ENCODE measurements at regions not wholly inside any gene's neighbourhood (a gene's known extent, or its start where the extent isn't known, plus 50 kb on each side); places are given as distances from the start of the nearest gene placed in this dataset.
"Not testable (repeated sequence)": the region's sequence is repeated elsewhere in the genome, so short reads cannot be mapped to it uniquely, and the experiment has no call there.

GRCh38 chr7:101679653-101680173 lies 50.6 kb upstream of the MYL10 start:
- H3K27ac ChIP-seq: not testable (repeated sequence)

- H3K27ac ChIP-seq: no peak overlapping the region
Measured at GRCh38 chr7:101680406-101681145, 51.5 kb upstream of the MYL10 start.

DNA sequence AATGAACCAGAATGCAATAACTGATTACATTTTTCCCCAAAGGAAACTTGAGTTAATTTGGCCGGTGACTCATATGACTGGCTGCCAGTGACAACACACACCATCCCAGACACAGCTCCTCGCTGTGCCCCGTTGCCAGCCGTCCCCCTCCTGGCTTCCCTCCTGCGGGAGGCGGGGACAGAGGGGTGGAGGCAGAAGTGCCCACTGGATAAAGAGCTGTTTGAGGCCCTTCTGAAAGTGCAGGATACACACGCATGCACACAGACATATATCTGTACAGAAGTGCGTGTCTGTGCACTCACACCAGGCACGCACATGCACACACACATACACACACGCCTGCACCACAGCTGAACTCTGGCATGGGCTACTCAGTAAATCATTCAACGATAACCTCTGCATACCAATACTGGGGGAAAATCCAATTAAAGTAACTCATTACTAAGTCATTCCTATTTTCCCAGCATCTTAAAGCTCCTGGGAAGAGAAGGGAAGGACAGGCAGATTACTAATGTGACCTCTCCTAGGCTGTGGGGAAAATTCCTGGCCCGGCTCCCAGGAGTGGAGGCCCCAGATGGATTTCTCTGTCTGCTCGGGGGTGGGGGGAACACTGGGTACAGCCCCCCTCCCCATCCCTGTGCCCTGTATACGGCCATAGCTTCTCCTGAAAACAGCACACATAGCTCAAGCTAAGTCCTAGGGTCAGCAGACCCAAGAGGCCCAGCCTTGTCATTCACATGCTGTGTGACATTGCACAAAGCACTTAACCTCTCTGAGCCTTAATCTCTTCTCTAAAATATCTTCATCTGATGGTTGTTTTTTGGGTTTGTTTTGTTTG lies 52.3 kb upstream of the MYL10 start:
- TF ChIP-seq ZFX (IDR thresholded peaks at IDR 0.05): no peak
- TF ChIP-seq, protein P1, sequence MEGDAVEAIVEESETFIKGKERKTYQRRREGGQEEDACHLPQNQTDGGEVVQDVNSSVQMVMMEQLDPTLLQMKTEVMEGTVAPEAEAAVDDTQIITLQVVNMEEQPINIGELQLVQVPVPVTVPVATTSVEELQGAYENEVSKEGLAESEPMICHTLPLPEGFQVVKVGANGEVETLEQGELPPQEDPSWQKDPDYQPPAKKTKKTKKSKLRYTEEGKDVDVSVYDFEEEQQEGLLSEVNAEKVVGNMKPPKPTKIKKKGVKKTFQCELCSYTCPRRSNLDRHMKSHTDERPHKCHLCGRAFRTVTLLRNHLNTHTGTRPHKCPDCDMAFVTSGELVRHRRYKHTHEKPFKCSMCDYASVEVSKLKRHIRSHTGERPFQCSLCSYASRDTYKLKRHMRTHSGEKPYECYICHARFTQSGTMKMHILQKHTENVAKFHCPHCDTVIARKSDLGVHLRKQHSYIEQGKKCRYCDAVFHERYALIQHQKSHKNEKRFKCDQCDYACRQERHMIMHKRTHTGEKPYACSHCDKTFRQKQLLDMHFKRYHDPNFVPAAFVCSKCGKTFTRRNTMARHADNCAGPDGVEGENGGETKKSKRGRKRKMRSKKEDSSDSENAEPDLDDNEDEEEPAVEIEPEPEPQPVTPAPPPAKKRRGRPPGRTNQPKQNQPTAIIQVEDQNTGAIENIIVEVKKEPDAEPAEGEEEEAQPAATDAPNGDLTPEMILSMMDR (conservative IDR thresholded peaks at IDR 0.05): no peak
- no peak overlapping the region for H3K27ac ChIP-seq

More at GRCh38 chr7:101680406-101681145, 51.5 kb upstream of the MYL10 start:
- no peak for TF ChIP-seq ZFX (IDR thresholded peaks at IDR 0.05)
- TF ChIP-seq, protein P1 (conservative IDR thresholded peaks at IDR 0.05): no peak

GRCh38 chr7:101684983-101685330 lies 55.9 kb upstream of the MYL10 start:
- no peak overlapping the region for H3K27ac ChIP-seq
- TF ChIP-seq, protein P1 (conservative IDR thresholded peaks at IDR 0.05): no peak

DNA sequence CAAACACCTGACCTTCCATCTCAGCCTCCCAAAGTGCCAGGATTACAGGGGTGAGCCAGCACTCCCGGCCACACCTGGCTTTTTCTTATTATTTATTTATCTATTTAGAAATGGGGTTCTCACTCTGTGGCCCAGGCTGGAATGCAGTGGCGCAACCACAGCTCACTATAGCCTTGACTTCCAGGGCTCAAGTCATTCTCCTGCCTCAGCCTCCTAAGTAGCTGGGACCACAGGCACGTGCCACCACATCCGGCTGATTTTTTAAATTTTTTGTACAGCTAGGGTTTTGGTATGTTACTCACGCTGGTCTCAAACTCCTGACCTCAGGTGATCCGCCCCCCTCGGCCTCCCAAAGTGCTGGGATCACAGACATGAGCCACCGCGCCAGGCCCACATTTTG lies 56.9 kb upstream of the MYL10 start:
- TF ChIP-seq, protein P1 (conservative IDR thresholded peaks at IDR 0.05): no peak
- TF ChIP-seq ZFX (IDR thresholded peaks at IDR 0.05): no peak
- no peak overlapping the region for H3K27ac ChIP-seq

GRCh38 chr7:101687081-101687480 lies 58.0 kb upstream of the MYL10 start:
- H3K27ac ChIP-seq: no peak overlapping the region
- TF ChIP-seq, protein P1 (conservative IDR thresholded peaks at IDR 0.05): no peak
- no peak for TF ChIP-seq ZFX (IDR thresholded peaks at IDR 0.05)

GRCh38 chr7:101687791-101688182 lies 58.7 kb upstream of the MYL10 start:
- TF ChIP-seq ZFX (IDR thresholded peaks at IDR 0.05): no peak
- TF ChIP-seq, protein P1 (conservative IDR thresholded peaks at IDR 0.05): no peak
- H3K27ac ChIP-seq: peak overlapping the region; percentile 27; the same call in 1 of the 2 replicates
